Spleen (tissue), 7 donors: ENCODE measurements at regions not wholly inside any gene's neighbourhood (a gene's known extent, or its start where the extent isn't known, plus 50 kb on each side); places are given as distances from the start of the nearest gene placed in this dataset.

Experiments
- CTCF ChIP-seq, 11 experiments: fragments of 200-600 bp in 7 of 11; fragments of 450-650 bp in 4 of 11; sonication (generic) in 4 of 11; IDR thresholded peaks in 8 of 11; conservative IDR thresholded peaks in 3 of 11; 1 replicate in 7 of 11; 2 replicates in 4 of 11; pipeline versions ENCODE4 v1.4.0 to v1.8.0; 2016 to 2021; ENCODE audit warnings: antibody characterized with exemption in 11 of 11, inconsistent platforms in 4 of 11, mild to moderate bottlenecking in 1 of 11
- POLR2A ChIP-seq, 3 donors: fragments of 450-650 bp; IDR thresholded peaks; one replicate each; pipeline ENCODE4 v1.5.1; 2017; ENCODE audit warnings: antibody characterized with exemption in 3 of 3, mild to moderate bottlenecking in 1 of 3
- donor health status: DM: no; HTN: no; CAD: no; lungs with moderate emphysema.
- donor health status: DM: no; HTN: no; CAD: no.
- donor health status: DM: no; HTN: no; CAD: no.

- TF ChIP-seq CTCF (IDR thresholded peaks at IDR 0.05 in 8 of 11, conservative IDR thresholded peaks at IDR 0.05 in 3 of 11), result no peak
- TF ChIP-seq POLR2A (IDR thresholded peaks at IDR 0.05), result no peak
Measured at GRCh38 chr13:105543742-105544141, 991.7 kb downstream of the EFNB2 start.
